Liver (tissue), 3 donors: ENCODE measurements at regions not wholly inside any gene's neighbourhood (a gene's known extent, or its start where the extent isn't known, plus 50 kb on each side); places are given as distances from the start of the nearest gene placed in this dataset.

Experiments used
- CTCF ChIP-seq: fragments of 150-350 bp; IDR thresholded peaks from 2 replicates; pipeline ENCODE4 v1.5.1; 2017; ENCODE audit warnings: improper control_type of control experiment, low read depth, low read length; ENCODE audit not compliant: missing input control
- FOXA1 ChIP-seq: IDR thresholded peaks from 2 replicates; pipeline ENCODE4 v1.6.1; 2016; ENCODE audit warnings: antibody characterized with exemption
- FOXA2 ChIP-seq: IDR thresholded peaks from 2 replicates; pipeline ENCODE4 v1.6.1; 2016; ENCODE audit warnings: antibody characterized with exemption
- HNF4A ChIP-seq, 2 donors: conservative IDR thresholded peaks; 2 replicates each; pipeline ENCODE4 v1.6.1; 2016; ENCODE audit warnings: antibody characterized with exemption in 2 of 2, mild to moderate bottlenecking in 2 of 2
- NR2F2 ChIP-seq: IDR thresholded peaks from 2 replicates; pipeline ENCODE4 v1.6.1; 2016; ENCODE audit warnings: antibody characterized with exemption
- RAD21 ChIP-seq, 2 donors: IDR thresholded peaks; 2 replicates each; pipeline ENCODE4 v1.6.1; 2016; ENCODE audit warnings: antibody characterized with exemption in 2 of 2, mild to moderate bottlenecking in 2 of 2
- RXRA ChIP-seq, 2 donors: IDR thresholded peaks; 2 replicates each; pipeline ENCODE4 v1.6.1; 2017 to 2018; ENCODE audit warnings: antibody characterized with exemption in 2 of 2, mild to moderate bottlenecking in 1 of 2
- TAF1 ChIP-seq: conservative IDR thresholded peaks from 2 replicates; pipeline ENCODE4 v1.6.1; 2016; ENCODE audit warnings: antibody characterized with exemption, mild to moderate bottlenecking
- YY1 ChIP-seq: IDR thresholded peaks from 2 replicates; pipeline ENCODE4 v1.6.1; 2016; ENCODE audit warnings: antibody characterized with exemption, mild to moderate bottlenecking
- TF ChIP-seq, protein P1 (sequence below): IDR thresholded peaks from 2 replicates; pipeline ENCODE4 v1.6.1; 2016; ENCODE audit warnings: antibody characterized with exemption
- TF ChIP-seq, protein P2 (sequence below): IDR thresholded peaks from 2 replicates; pipeline ENCODE4 v1.6.1; 2016; ENCODE audit warnings: antibody characterized with exemption
- TF ChIP-seq, protein P3 (sequence below): IDR thresholded peaks from 2 replicates; pipeline ENCODE4 v1.6.1; 2016; ENCODE audit warnings: antibody characterized with exemption
- TF ChIP-seq, protein P4 (sequence below): IDR thresholded peaks from 2 replicates; pipeline ENCODE4 v1.6.1; 2016; ENCODE audit warnings: antibody characterized with exemption, mild to moderate bottlenecking
- donor health status: healthy.
- donor health status: healthy.

DNA sequence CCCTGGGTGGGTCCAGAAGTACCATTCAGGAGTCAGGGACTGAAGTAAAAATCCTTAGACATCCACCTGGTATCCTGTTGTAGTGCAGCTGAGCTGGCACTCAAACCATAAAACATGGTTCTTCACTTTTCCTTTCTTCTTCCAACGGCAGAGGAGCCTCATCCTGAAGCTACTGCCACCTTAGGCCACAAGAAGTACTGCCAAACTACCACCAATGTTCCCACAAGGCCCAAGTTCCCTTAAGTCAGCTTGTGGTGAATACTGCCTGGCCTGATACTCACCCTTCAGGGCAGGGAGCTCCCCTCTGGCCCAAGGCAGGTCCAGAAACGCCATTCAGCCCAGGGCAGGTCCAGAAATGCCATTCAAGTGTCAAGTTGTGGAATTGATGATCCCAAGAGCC lies 1053.4 kb upstream of the CITED2 start:
- TF ChIP-seq, protein P1, sequence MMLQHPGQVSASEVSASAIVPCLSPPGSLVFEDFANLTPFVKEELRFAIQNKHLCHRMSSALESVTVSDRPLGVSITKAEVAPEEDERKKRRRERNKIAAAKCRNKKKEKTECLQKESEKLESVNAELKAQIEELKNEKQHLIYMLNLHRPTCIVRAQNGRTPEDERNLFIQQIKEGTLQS = no peak
- TF ChIP-seq RXRA (IDR thresholded peaks at IDR 0.05) (no peak), CTCF (no peak), RAD21 (IDR thresholded peaks at IDR 0.05) (no peak), TAF1 (no peak), YY1 (no peak), NR2F2 (no peak), HNF4A (conservative IDR thresholded peaks at IDR 0.05) (no peak), FOXA1 (no peak), FOXA2 (no peak)
- TF ChIP-seq, protein P2, sequence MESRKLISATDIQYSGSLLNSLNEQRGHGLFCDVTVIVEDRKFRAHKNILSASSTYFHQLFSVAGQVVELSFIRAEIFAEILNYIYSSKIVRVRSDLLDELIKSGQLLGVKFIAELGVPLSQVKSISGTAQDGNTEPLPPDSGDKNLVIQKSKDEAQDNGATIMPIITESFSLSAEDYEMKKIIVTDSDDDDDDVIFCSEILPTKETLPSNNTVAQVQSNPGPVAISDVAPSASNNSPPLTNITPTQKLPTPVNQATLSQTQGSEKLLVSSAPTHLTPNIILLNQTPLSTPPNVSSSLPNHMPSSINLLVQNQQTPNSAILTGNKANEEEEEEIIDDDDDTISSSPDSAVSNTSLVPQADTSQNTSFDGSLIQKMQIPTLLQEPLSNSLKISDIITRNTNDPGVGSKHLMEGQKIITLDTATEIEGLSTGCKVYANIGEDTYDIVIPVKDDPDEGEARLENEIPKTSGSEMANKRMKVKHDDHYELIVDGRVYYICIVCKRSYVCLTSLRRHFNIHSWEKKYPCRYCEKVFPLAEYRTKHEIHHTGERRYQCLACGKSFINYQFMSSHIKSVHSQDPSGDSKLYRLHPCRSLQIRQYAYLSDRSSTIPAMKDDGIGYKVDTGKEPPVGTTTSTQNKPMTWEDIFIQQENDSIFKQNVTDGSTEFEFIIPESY = no peak
- TF ChIP-seq, protein P3, sequence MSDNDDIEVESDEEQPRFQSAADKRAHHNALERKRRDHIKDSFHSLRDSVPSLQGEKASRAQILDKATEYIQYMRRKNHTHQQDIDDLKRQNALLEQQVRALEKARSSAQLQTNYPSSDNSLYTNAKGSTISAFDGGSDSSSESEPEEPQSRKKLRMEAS = no peak
- TF ChIP-seq, protein P4, sequence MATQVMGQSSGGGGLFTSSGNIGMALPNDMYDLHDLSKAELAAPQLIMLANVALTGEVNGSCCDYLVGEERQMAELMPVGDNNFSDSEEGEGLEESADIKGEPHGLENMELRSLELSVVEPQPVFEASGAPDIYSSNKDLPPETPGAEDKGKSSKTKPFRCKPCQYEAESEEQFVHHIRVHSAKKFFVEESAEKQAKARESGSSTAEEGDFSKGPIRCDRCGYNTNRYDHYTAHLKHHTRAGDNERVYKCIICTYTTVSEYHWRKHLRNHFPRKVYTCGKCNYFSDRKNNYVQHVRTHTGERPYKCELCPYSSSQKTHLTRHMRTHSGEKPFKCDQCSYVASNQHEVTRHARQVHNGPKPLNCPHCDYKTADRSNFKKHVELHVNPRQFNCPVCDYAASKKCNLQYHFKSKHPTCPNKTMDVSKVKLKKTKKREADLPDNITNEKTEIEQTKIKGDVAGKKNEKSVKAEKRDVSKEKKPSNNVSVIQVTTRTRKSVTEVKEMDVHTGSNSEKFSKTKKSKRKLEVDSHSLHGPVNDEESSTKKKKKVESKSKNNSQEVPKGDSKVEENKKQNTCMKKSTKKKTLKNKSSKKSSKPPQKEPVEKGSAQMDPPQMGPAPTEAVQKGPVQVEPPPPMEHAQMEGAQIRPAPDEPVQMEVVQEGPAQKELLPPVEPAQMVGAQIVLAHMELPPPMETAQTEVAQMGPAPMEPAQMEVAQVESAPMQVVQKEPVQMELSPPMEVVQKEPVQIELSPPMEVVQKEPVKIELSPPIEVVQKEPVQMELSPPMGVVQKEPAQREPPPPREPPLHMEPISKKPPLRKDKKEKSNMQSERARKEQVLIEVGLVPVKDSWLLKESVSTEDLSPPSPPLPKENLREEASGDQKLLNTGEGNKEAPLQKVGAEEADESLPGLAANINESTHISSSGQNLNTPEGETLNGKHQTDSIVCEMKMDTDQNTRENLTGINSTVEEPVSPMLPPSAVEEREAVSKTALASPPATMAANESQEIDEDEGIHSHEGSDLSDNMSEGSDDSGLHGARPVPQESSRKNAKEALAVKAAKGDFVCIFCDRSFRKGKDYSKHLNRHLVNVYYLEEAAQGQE = no peak
